GM18499 (cell line): ENCODE measurements at regions not wholly inside any gene's neighbourhood (a gene's known extent, or its start where the extent isn't known, plus 50 kb on each side); places are given as distances from the start of the nearest gene placed in this dataset.

Experiments used
- ATAC-seq: cut with Tn5 transposase; IDR thresholded peaks from one replicate; pipeline ENCODE4 v1.9.1; 2021; ENCODE audit warnings: moderate number of reproducible peaks; ENCODE audit not compliant: insufficient read depth, unreplicated experiment

DNA sequence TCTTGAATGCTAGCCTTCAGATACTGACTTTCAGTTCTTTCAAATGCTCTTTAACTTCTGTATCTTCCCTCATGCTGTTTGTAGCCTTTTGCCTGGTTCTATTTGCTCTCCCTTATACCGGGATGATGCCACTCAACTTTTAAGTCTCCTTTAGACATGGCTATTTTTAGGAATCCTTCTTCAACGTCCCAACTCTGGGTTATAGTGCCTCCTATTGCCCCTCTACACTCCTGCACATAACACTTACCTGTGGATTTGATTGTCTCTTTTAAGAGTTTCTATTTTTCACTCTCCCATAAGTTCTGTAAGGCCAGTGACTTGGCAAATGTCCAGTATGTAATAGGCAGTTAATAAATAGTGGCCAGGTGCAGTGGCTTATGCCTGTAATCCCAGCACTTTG lies 343.0 kb downstream of the KLF5 start:
- no peak for ATAC-seq

DNA sequence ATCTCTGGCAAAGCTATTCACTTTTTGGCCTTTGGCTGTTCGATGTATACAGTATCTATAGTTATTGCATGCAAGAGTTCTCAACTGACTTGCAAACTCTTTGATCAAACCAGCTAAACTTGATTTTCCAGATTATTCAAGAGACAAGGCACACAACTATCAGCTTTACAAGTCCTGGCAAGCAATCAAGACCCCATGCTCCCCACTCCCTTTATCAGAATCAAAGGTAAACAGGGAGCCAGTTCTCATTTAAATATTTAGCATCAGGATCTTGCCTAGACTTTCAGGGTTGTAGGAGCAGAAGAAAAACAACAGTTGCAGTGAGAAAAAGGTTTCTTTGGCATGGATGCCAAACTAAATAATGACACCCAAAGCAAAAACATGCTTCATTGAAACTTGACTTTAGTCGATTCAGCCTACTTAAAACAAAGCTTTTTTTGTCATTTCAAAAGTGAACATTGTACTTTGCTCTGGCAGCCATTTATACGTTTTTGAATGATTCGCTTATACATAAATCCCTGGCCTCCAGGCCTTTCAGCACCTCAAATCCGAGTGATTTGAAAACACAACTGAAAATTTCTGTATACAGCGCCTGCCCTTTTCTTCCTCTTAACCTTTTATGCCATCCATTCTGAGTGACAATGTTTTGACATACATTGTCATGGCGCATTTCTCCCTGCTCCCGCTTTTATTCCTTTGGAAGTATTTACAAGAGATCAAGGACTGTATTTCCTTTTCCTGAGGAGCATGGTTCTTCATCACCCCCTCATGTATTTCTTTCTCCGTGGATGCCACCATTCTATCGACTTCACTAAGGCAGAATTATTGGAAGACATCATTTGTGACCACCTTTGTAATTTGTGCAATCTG lies 340.8 kb downstream of the KLF5 start:
- ATAC-seq, result no peak

DNA sequence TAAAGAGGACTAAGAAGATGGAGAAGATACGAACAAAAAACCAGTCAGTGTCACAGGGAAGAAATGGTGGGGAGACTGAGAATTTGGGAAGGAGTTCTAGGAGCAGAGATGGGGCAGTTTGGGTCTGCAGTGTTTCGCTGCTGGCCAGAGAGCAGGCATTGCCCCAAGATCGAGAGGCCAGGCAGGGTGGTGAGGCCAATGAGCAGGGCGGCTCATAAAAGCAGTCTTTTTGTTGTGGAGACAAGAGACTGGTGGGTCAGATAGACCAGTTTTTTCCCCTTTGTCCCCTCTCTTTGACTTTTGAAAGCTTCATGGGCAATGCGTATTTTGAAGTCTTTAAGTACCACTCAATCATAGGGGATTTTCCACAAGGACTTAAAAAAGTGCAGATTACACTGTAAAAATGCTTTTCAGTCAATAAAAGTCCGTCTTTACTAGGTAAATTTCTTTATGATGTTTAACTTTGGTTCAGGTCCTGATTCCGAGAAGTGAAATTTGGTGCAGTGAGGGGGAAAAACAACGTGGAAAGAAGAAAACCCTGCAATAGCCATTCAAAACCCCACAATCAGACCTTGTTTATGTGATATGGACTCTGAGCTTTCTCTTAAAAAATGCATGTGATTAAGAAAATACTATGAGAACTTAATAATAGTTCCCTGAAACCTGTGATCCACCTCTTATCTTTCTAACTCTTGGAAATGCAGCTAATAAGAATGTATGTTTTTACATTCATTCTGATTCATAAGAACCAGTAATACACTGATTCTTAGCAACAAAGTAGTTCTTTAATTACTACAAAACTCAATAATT lies 338.9 kb downstream of the KLF5 start:
- no peak for ATAC-seq

DNA sequence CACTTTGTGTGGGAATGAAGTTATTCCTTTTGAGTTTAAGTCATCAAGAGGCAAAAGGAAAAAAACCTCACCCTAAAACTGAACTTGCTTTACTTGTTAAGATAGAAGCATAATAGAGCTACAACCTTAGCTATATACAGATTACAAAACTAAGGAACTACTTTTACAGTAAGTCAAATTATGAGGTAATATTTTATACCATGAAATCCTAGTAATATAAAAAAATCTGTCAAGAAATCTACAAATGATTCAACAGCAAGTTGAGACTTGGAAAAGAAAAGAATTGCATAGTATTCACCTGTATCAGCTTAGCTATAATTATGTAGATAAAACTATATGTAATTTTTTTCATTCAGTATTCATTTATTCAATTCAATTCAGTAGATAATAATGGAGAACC lies 335.3 kb downstream of the KLF5 start:
- ATAC-seq, result no peak

DNA sequence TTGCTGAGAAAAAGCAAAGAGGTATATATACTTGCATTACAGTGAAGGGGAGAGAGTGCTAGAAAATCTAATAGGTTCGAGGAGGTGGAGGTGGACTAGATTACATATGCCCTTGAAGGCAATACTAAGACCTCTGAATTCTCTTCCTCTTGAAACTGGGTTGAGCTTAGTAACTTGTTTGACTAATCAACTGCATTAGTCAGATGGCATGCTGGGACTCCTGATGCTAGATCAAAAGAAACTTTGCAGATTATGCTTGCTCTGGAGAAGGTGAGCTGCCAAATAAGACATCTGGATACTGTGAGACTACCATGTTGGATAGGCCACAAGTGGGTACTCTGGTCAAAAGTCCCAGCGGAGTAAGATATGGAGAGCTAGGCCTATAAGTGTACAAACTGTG lies 331.3 kb downstream of the KLF5 start:
- ATAC-seq, result no peak

DNA sequence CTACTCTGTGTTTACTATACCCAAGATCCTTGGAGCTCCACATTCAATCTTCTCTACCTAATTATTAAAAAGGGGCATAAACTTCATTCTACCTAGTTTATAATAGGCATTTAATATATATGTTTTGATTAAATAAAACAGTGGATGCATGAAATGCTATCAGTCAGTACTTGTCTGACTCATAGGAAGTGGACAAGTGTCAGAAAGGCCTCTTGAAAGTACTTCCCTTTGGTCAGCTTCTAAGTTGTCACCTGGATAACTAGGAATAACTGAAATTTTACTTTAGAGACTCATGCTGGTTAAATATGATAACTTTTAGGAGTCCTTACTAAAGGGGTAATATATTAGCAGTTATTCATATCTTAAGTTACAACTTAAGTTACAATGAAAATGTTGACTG lies 329.8 kb downstream of the KLF5 start:
- ATAC-seq, result no peak

DNA sequence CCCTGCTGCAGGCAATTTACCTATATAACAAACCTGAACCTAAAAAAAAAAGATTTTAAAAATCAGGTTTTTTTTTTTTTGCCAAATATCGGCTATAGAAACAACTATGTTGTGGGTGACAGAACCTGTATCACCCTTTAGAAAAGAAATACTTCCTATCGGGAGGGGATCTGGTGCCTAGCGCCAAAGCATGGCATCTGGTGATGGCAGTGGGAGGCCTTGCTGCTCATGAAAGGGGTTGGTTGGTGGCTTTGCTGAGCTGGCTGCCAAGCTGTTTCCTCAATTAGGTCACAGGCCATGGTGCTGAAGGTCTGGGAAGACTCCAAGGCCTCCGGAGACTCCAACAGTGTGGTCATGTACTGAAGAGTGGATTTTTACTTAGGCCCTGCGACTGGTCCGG lies 328.5 kb downstream of the KLF5 start:
- ATAC-seq, result no peak

DNA sequence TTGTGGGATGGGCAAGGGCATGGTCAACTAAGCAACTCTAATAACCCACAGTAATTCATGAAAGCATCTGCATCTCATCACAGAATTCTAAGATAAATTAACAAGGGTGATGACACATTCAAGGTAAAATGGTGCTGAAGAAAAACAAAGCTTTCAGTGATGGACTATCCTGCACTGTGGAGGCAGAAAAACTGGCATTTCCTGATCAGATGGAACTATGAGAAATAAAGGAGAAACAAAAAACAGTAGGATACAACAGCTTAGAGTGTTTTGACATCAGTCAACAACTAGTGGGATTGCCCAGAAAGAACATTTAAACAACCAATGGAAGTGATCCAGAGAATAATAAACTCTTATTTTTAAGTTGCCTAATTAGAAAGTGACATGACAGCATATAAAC lies 327.0 kb downstream of the KLF5 start:
- no peak for ATAC-seq

DNA sequence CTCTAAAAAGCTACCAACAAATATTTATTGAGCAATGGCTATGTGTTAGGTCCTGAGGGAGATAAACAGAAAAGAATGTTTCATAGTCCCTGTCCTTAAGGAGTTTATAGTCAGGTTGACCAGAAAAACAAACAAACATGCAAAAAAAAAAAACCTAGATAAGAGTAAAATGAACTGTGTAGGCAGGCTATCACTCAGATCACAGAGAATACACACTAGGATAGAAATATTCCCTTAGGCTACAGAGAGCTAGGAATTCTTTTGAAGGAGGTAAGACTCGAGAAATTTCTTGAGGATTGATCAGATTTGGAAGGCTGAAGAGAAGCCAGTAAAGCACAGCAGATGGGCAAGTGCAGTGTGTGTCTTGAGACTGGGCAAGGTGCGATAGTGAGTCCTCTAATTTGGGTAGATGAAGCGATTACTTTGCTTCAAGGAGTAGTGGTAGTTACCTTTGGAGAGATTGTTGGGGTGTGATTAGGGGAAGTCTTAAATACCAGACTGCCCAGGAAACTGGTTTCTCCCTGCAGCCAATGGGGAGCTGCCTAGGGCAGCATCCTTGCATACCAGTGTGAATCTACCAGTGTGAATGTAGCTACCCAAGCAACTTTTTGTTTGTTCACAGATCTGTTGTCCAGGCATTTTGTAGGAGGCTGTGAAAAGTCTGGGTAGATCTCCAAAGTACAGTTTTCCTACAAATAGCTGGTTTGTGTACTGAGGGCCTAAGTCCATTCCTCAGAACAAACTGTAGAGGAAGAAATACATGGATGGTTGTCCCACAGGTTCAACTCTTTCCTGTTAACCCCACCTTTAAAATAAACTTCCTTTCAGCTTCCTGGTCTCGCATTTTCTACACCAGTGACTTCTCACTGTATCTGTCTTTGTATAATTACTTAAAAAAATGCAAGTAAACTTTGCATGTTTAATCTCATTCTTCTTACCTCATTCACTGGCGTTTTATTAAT lies 314.1 kb downstream of the KLF5 start:
- no peak for ATAC-seq

DNA sequence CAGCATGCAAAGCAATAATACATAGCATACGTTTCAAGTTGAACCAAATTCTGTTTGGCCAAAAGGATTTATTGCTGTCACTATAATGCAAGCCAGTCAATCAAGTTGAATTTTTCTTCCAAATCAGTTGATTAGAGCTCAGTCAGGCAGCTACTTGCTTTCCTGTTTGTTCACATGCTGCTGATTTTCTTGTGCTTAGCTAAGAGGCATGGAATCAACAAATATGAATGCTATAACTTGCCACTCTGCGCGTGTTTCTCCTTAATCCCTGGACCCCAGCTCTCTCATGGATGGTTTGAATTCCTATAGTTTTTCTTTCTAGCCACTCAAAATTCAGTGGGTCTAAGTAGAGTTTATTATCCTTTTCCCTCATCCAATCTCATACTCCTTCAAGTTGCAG lies 311.3 kb downstream of the KLF5 start:
- ATAC-seq, result no peak

DNA sequence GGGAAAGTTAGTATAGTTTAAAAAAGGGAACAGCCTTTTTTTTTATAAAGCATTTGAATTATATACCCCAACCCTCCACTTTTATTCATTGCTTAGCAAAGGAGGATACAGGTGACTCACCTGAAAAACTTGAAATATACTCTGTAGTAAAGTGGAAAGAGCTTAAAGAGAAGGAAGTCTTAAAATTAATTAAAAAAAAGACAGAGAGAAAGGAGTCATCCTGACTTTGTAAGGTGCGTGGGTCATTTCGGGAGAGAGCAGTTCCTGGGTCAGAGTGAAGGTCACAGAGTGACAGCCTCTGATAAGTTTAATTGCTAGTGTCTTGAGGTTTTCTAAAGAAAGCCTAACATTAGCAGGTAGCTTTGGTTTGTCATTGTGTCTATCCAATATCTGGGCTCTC lies 310.3 kb downstream of the KLF5 start:
- ATAC-seq, result no peak

DNA sequence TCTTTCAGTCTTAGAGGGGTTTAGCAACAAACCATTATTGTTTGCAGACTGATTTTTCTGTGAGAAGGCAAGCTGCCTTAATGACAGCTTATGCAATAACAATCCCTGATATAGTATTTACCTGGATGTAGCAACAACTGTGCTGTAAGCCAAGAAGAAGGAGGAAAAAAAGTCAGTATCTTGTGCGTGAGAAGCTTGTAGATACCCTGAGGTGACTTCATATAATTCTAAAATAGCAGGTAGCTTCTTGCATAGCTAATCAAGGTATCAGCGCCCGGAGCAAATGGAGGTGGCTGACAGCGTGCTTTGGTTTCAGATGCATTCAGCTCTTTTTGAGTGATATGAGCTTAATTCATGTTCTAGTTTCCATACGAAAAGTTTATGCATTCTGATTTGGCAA lies 309.8 kb downstream of the KLF5 start:
- ATAC-seq, result no peak

DNA sequence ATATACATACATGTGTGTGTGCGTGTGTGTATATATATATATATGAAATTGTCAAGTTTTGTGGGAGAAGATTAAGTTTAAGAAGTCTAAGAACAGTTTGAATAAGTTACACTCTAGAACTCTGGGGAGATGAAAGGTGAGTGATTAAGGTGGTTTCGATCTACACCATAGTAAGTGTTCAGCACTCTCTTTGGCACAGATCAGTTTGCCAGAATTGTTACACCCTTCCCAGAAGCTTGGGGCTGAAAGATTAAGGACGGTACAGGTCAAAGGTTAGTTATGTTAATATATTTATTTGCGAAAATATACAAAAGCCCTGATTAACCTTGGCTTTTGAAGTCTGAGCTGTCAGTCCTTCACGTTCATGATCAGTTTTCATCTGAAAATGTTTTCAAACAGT lies 309.1 kb downstream of the KLF5 start:
- ATAC-seq, result no peak

DNA sequence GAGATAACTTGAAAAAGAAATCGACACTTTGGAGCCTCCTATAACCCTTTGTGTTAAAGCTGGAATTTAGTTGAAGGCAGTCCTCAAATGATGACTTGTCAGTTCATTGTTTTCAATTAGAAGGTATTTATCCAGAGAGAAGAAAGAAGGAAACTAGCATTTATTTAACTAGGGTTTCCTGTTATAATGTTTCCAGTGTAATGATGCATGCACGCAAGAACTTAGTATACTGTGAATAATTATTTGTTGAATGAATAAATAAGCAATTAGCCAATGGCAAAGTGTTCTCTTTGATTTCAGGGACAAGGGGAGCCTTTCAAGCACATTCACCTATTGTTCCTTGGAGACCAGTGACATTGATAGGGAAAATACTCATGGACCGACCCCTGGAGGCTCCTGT lies 307.4 kb downstream of the KLF5 start:
- ATAC-seq, result no peak

DNA sequence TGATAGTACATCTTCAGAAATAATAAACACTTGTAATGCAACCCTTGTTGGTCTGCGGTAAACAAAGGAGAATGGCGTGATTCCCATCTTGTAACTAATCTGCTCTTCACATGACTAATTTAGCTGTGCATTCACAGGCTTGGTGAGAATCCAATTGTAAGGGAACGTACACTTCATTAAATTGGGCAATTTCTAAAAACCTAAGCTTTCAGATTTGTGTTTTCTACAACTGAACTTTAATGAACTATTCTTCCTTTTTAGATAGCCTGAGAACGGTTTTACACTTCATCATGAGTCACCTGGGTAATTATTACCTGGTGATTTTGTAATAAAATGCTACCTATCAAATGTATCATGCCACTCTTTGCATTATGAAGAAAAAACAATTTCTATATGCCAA lies 306.9 kb downstream of the KLF5 start:
- ATAC-seq, result no peak

DNA sequence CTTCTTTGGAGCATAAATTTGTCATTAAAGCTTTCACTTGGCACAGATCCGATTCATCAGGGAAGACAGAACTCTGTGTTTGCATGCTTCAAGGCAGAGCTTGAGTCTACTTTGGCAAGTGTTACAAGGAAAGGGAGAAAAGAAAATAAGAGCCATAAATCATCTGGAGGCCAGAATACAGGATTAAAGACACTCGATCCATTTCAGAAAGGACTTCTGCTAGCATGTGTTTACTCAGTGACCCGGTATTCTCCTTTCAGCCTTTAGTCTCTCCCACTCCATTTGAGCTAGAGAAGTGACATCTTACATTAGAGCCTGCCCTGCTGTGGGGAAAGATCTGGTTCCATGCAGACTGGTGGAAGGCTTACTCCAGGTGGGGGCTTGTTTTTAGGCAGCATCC lies 306.4 kb downstream of the KLF5 start:
- no peak for ATAC-seq

DNA sequence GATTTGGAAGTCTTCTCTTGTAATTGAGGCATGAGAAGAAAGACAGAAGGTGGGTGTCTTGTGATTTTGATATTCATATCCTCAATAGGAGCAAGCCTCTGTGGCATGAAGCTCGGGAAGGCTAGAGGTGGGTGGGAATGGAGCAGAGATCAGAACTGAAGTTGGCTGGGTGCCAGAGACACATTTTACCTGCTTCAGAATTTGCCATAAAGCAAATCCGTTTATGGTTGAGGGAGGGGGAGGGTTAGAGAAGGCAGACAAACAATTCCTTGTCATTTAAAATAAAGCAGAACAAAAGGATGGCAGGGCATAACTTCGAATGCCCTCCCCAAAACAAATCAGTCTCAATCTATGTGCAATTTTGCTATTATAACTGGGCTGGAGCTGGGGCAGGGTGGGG lies 305.9 kb downstream of the KLF5 start:
- no peak for ATAC-seq

DNA sequence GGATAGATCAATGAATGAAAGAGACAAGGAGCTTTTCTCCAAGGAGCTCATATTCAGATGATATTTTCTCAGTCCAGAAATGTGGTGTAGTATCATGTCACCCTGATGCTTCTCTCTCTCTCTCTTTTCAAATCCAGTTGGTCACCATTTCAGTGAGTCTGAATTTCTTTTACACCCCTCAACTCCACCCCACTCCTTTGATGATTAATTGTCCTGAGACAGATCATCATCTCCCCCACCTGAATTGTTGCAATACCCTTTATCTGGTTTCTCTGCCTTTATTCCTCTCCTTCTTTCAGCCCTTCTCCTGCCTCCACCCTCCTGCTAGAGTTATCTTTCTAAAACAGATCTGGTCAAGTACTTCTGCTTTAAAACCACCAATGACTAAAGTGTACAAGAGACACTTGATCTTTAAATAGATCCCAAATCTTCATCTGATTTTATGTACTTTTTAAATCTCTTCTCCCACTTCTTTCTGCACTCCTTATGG lies 299.8 kb downstream of the KLF5 start:
- ATAC-seq, result no peak

DNA sequence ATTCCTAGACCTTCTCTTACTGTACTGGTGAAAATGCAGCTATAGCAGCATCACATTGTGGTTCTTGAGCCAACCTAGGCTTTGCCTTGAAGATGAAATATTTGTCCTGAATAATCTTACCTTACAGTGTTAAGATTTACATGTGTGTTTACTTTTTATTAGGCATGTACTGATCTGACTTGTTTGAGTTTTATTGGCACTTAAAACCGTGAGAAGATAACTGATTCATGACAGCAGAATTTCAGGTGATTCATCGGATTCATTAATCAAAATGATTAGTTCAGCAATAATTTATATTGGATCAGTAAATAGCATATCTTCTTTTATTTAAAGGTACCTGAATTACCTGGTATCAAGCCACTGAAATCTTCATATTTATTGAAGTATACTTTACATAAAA lies 296.3 kb downstream of the KLF5 start:
- ATAC-seq, result no peak

DNA sequence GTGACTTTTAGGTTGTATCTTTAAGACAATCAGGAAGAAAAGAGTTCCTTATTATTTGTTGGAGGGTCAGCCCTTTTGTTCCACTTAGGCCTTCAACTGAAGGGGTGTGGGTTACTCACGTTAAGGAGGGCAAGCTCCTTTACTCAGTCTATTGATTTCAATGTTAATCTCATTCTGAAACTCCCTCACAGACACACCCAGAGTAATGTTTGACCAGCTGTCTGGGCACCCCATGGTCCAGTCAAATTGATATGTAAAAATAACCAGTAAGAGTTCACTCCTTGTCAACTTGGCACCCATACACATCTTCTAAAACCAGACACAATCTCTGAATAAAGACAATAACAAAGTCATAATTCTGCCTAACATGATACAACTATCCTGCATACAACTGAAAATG lies 292.9 kb downstream of the KLF5 start:
- ATAC-seq, result no peak
